GDM1 (cell line): ENCODE measurements at regions not wholly inside any gene's neighbourhood (a gene's known extent, or its start where the extent isn't known, plus 50 kb on each side); places are given as distances from the start of the nearest gene placed in this dataset.

ENCODE experiments used
- DNase-seq: peaks from one replicate; lab custom pipeline; 2025; lab: John Stamatoyannopoulos, UW

GRCh38 chr6:22808466-22808865, 239.1 kb downstream of the HDGFL1 start:
- no peak for DNase-seq

- DNase-seq = no peak
These were observed 240.0 kb downstream of the HDGFL1 start for GRCh38 chr6:22809370-22809769.

- DNase-seq = no peak
These were observed 249.8 kb downstream of the HDGFL1 start for GRCh38 chr6:22819209-22819608.

DNA sequence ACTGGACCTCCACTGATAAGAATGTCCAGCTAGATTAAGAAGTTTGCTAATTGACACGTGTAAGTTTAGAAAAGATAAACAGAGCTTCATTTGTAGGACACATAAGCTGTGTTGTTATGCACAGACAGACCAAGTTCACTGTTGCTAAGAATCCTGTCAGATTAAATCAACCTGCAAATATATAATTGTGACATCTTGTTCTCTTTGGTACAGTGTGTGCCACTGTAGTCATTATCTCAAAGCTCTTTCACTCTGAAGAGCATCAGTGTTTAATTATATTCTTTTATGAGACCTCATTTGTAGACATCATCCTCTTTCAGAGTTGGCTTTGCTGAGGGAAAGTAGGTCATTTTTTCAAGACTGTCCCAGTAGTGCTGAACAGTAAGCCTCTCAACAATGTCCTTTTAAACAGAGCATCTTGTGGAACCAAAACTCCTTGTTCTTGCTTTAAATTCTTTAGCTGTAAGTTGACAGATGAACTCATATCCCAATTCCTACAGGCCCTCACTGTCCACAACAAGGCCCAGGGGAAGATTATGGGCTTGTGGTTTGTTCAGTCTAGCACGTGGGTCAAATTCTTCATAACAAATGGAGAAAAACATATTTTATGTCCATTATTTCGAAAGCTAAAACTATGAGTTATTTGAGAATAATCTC, 252.4 kb downstream of the HDGFL1 start:
- no peak for DNase-seq

- no peak for DNase-seq
These were observed 255.8 kb downstream of the HDGFL1 start for GRCh38 chr6:22825210-22825609.

- no peak for DNase-seq
These were observed 257.6 kb downstream of the HDGFL1 start for GRCh38 chr6:22826961-22827360.

GRCh38 chr6:22827760-22828159, 258.4 kb downstream of the HDGFL1 start:
- no peak for DNase-seq

- DNase-seq = peak; percentile 1
These were observed 259.1 kb downstream of the HDGFL1 start for GRCh38 chr6:22828179-22829062.

DNA sequence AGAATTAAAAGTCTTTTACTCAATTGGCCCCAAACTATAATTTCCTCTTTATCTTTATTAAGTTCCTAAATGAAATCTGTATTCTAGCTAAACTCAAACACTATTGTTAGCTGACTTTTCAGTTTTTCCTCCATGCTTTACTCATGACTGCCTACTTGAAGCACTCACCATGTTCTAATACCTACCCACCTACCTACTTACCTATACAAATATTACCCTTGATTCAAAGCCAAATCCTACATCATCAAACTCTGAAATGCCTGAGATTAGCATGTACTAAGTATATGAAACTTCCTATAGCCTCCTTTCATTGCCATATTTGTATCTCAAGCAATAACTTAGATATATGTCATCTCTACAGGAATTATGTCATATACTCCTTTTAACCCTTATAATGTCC, 259.7 kb downstream of the HDGFL1 start:
- no peak for DNase-seq

GRCh38 chr6:22830463-22830862, 261.1 kb downstream of the HDGFL1 start:
- DNase-seq = no peak

GRCh38 chr6:22833191-22833590, 263.8 kb downstream of the HDGFL1 start:
- no peak for DNase-seq

GRCh38 chr6:22838345-22838744, 269.0 kb downstream of the HDGFL1 start:
- DNase-seq = no peak

- no peak for DNase-seq
These were observed 276.1 kb downstream of the HDGFL1 start for GRCh38 chr6:22845467-22845866.

GRCh38 chr6:22848121-22848520, 278.8 kb downstream of the HDGFL1 start:
- no peak for DNase-seq

DNA sequence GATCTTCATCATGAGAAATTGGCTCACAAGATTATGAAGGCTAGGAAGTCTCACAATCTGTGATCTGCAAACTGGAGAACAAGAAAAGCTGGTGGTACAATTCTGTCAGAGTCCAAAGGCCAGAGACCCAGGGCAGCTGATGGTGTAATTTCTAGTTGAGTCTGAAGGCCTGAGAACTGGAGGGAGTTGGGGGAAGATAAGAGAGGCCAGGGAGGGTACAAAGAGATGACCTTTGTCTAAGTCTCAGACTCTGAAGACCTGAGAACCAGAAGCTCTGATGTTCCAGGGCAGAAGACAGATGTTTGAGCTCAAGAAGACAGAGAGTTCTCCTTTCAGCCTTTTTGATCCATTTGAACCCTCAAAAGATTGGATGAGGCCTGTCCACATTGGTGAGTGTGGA, 280.6 kb downstream of the HDGFL1 start:
- DNase-seq = no peak

DNA sequence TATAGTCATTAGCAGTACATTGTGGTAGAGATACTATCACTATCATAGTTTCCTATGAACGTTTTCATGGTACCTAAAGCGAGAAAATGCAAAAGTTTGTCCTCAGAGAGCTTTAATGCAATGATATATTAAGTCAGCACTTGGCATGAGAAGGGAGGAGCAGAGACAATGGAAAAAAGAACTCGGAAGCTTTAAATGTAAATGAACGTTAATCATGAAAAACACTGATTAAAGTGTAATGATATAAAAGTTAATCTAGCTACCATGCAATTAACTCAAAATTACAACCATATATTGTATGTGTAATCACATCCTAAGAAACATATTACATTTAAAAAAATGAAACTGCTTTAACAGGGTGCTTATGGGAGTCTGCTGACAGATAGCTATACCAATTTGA, 282.7 kb downstream of the HDGFL1 start:
- DNase-seq = no peak

DNA sequence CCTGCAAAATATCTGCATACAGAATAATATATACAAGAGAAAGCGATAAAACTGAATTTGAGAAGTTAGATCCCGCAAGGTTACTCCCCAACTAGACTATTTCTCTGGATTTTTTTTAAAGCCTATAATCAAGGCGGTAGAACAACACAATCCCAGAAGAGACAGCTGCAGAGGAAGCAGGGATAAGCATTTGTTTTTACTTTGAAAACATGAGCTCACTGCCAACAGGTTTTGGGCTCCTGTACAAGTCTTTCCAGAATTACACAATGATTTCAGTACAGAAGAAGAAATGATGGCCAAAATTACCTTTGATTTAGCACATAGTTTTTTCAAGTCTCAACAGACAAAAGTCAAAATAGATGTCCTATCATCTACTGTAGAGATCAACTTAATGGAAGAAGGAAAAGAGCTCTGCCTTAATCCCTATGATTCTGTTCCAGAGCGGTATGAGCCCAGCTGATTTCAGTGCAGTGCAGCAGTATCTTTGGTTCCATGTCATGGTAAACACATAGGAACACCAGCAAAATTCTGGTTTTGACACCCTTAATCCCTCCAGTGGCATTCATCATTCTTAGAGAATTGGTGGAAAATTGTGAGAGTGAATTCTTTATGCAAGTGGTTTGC, 304.3 kb downstream of the HDGFL1 start:
- no peak for DNase-seq

DNA sequence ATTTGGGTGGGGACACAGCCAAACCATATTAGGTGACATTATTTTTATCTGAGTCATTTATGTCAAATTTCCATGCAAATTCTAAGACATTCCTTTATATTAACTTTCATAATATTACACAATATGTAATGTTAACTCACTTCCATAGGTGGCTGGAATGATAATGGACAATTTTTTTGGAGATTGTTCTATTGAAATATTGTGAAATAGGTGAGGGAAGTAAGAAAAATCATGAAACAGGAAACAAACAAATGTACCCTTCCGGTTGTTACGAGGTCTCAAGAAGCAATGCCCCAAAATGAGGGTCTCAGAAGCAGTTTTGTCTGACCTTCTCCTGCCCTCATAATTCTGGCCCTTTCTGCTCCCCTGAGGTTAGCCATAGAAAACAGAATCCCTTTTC, 306.5 kb downstream of the HDGFL1 start:
- no peak for DNase-seq

GRCh38 chr6:22878324-22878701, 308.9 kb downstream of the HDGFL1 start:
- DNase-seq = no peak

DNA sequence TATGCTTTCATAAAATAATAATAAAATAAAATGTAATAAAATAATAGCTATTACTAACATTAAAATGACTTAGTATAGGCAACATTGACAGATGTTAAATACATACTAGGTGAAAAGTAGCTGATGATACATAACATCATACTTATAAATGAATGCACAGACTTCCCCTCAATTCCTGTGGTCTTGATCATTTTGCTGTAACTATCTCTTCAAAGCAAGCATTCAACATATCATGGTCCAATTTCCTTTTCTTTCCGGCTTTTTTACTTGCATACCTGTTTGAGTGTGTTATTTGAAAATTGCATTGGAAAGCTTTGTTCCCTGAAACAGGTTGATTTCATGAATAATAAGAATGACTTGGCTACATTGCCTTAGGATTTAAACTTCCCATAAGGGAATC, 309.3 kb downstream of the HDGFL1 start:
- no peak for DNase-seq

- DNase-seq = no peak
These were observed 311.5 kb downstream of the HDGFL1 start for GRCh38 chr6:22880686-22881433.

- no peak for DNase-seq
These were observed 313.2 kb downstream of the HDGFL1 start for GRCh38 chr6:22882581-22882980.
